Mesothelial cell of epicardium (in vitro differentiated cells): ENCODE measurements at regions not wholly inside any gene's neighbourhood (a gene's known extent, or its start where the extent isn't known, plus 50 kb on each side); places are given as distances from the start of the nearest gene placed in this dataset.

ENCODE experiments used
- DNase-seq, 2 experiments: peaks; one replicate each; pipeline ENCODE4 v3.0.0; 2021; ENCODE audit warnings: low spot score in 2 of 2; ENCODE audit not compliant: unreplicated experiment in 2 of 2
- H3K27ac Mint-ChIP-seq: 2 replicates; pipeline ENCODE4 v1.8.0; 2021; ENCODE audit warnings: mixed read lengths
- H3K27me3 Mint-ChIP-seq: 2 replicates; pipeline ENCODE4 v1.8.0; 2021; ENCODE audit warnings: low read depth, mixed read lengths
- H3K36me3 Mint-ChIP-seq: 2 replicates; pipeline ENCODE4 v1.8.0; 2021; ENCODE audit warnings: mixed read lengths
- H3K4me1 Mint-ChIP-seq: 2 replicates; pipeline ENCODE4 v1.8.0; 2021; ENCODE audit warnings: mixed read lengths
- H3K4me3 Mint-ChIP-seq: 2 replicates; pipeline ENCODE4 v1.8.0; 2021; ENCODE audit warnings: mild to moderate bottlenecking, moderate library complexity, mixed read lengths
- H3K9me3 Mint-ChIP-seq: 2 replicates; pipeline ENCODE4 v1.8.0; 2021; ENCODE audit warnings: mixed read lengths
- CTCF ChIP-seq: fragments of 200-600 bp; sonication (generic); IDR thresholded peaks from one replicate; pipeline ENCODE4 v1.5.0; 2021; ENCODE audit warnings: antibody characterized with exemption; ENCODE audit not compliant: unreplicated experiment

GRCh38 chr2:42114091-42114490 is 55.1 kb upstream of the EML4 start:
- DNase-seq: no peak
- no peaks in the 10 kb centered on the region for H3K36me3 Mint-ChIP-seq
- no peaks in the 10 kb centered on the region for H3K9me3 Mint-ChIP-seq
- no peak overlapping the region for H3K4me3 Mint-ChIP-seq
- H3K4me1 Mint-ChIP-seq: peaks cover 45% of the 10 kb centered on the region
- H3K27me3 Mint-ChIP-seq: no peaks in the 10 kb centered on the region
- H3K27ac Mint-ChIP-seq: no peak overlapping the region
- TF ChIP-seq CTCF: no peak

GRCh38 chr2:42115588-42115987 is 53.6 kb upstream of the EML4 start:
- TF ChIP-seq CTCF: no peak
- no peak for DNase-seq
- Mint-ChIP-seq H3K4me1 (peaks cover 42% of the 10 kb centered on the region), H3K27me3 (no peaks in the 10 kb centered on the region), H3K36me3 (no peaks in the 10 kb centered on the region), H3K4me3 (no peak overlapping the region), H3K9me3 (no peaks in the 10 kb centered on the region), H3K27ac (no peak overlapping the region)

DNA sequence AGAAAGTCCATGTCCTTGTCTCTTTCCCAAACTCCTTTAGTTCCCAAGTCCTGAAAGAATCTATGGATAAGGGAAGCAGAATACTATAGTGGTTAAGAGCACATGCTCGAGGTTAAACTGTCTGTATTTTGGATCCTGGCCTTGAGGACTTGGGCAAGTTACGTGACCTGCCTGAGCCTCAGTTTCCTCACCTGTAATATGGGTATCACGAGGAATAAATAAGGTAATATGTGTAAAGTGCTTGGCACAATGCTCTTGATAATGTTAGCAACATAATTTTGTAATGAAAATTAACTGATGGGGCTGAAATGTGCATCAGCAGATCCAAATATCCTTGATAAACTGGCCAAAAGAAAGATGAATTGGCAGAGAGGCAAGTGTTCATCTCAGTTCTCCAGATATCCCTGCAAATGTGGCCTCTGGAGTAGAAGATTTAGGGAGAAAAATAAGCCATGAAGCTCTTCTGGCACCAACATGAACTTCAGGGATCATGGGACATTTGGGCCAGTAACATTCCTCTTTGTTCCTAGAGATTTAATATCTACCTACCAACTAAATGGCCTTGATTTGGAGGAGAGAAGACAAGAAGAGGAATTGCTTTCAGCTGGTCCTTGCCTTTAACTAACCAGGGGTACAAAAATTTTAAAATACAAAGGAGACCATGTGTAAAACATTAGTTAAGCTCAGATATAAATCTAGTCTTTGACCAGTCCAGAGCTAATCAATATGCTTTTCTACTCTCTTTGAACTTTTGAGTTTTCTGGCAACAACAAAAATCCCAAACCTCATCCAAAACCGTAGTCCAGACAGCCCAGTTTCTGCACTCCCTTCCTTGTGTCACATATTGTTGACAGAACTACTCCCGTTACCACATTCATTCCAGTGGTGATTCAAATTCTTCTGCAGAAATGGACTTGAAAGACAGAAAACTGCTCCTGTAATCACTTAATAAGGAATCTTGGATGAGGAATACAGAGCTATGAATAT is 52.7 kb upstream of the EML4 start:
- Mint-ChIP-seq H3K36me3 (no peaks in the 10 kb centered on the region), H3K27ac (peak overlapping the region; percentile 14), H3K4me3 (no peak overlapping the region), H3K27me3 (no peaks in the 10 kb centered on the region), H3K4me1 (peaks cover 38% of the 10 kb centered on the region), H3K9me3 (no peaks in the 10 kb centered on the region)
- DNase-seq: no peak
- no peak for TF ChIP-seq CTCF

GRCh38 chr2:42117182-42117579 is 52.0 kb upstream of the EML4 start:
- Mint-ChIP-seq H3K4me1 (peaks cover 38% of the 10 kb centered on the region), H3K36me3 (no peaks in the 10 kb centered on the region), H3K9me3 (no peaks in the 10 kb centered on the region), H3K27me3 (no peaks in the 10 kb centered on the region), H3K27ac (peak overlapping the region; percentile 45), H3K4me3 (no peak overlapping the region)
- no peak for DNase-seq
- TF ChIP-seq CTCF: no peak

- no peaks in the 10 kb centered on the region for H3K27me3 Mint-ChIP-seq
- H3K27ac Mint-ChIP-seq: peak overlapping the region; percentile 71
- no peak overlapping the region for H3K4me3 Mint-ChIP-seq
- DNase-seq: no peak
- no peak for TF ChIP-seq CTCF
- no peaks in the 10 kb centered on the region for H3K36me3 Mint-ChIP-seq
- H3K4me1 Mint-ChIP-seq: peaks cover 39% of the 10 kb centered on the region
- H3K9me3 Mint-ChIP-seq: no peaks in the 10 kb centered on the region
These were observed 51.0 kb upstream of the EML4 start for GRCh38 chr2:42117923-42118753.
